ENCODE measurements at regions not wholly inside any gene's neighbourhood (a gene's known extent, or its start where the extent isn't known, plus 50 kb on each side); places are given as distances from the start of the nearest gene placed in this dataset.

GRCh38 chr11:127073621-127074020, 73.1 kb upstream of the KIRREL3 start:
- Mint-ChIP-seq H3K27me3 (ENCODE audit: insufficient read depth) (no peaks in the 10 kb centered on the region), H3K36me3 (ENCODE audit: low read depth) (no peaks in the 10 kb centered on the region)

GRCh38 chr11:127071606-127072005, 71.0 kb upstream of the KIRREL3 start:
- Mint-ChIP-seq H3K9me3 (no peaks in the 10 kb centered on the region), H3K36me3 (ENCODE audit: low read depth) (no peaks in the 10 kb centered on the region), H3K4me3 (no peak overlapping the region), H3K27me3 (ENCODE audit: insufficient read depth) (no peaks in the 10 kb centered on the region), H3K4me1 (ENCODE audit: low read depth) (no peaks in the 10 kb centered on the region), H3K27ac (no peak overlapping the region)
- intact Hi-C loops (cut with micrococcal nuclease): no loop called here
- no peak for DNase-seq (ENCODE audit: low spot score)

More at GRCh38 chr11:127073621-127074020, 73.1 kb upstream of the KIRREL3 start:
- DNase-seq (ENCODE audit: low spot score): no peak
- Mint-ChIP-seq H3K4me3 (no peak overlapping the region), H3K27ac (no peak overlapping the region), H3K4me1 (ENCODE audit: low read depth) (no peaks in the 10 kb centered on the region), H3K9me3 (no peaks in the 10 kb centered on the region)
- intact Hi-C loops (cut with micrococcal nuclease): no loop called here

GRCh38 chr11:127070808-127071207, 70.2 kb upstream of the KIRREL3 start:
- Mint-ChIP-seq H3K27ac (no peak overlapping the region), H3K4me3 (no peak overlapping the region), H3K4me1 (ENCODE audit: low read depth) (no peaks in the 10 kb centered on the region), H3K27me3 (ENCODE audit: insufficient read depth) (no peaks in the 10 kb centered on the region), H3K36me3 (ENCODE audit: low read depth) (no peaks in the 10 kb centered on the region), H3K9me3 (no peaks in the 10 kb centered on the region)
- intact Hi-C loops (cut with micrococcal nuclease): no loop called here
- DNase-seq (ENCODE audit: low spot score): no peak

- no peaks in the 10 kb centered on the region for H3K36me3 Mint-ChIP-seq (ENCODE audit: low read depth)
- no peaks in the 10 kb centered on the region for H3K27me3 Mint-ChIP-seq (ENCODE audit: insufficient read depth)
- H3K4me3 Mint-ChIP-seq: no peak overlapping the region
- H3K4me1 Mint-ChIP-seq (ENCODE audit: low read depth): no peaks in the 10 kb centered on the region
- intact Hi-C loops (cut with micrococcal nuclease): no loop called here
- no peaks in the 10 kb centered on the region for H3K9me3 Mint-ChIP-seq
- no peak overlapping the region for H3K27ac Mint-ChIP-seq
- DNase-seq (ENCODE audit: low spot score): no peak
These were observed 66.0 kb upstream of the KIRREL3 start for GRCh38 chr11:127066401-127067090.

- H3K27me3 Mint-ChIP-seq (ENCODE audit: insufficient read depth): no peaks in the 10 kb centered on the region
- no peaks in the 10 kb centered on the region for H3K4me1 Mint-ChIP-seq (ENCODE audit: low read depth)
- no peak for DNase-seq (ENCODE audit: low spot score)
- no peaks in the 10 kb centered on the region for H3K36me3 Mint-ChIP-seq (ENCODE audit: low read depth)
- H3K4me3 Mint-ChIP-seq: no peak overlapping the region
- intact Hi-C loops (cut with micrococcal nuclease): no loop called here
- no peaks in the 10 kb centered on the region for H3K9me3 Mint-ChIP-seq
- H3K27ac Mint-ChIP-seq: no peak overlapping the region
These were observed 62.7 kb upstream of the KIRREL3 start for GRCh38 chr11:127063241-127063640.

GRCh38 chr11:127061947-127062346, 61.4 kb upstream of the KIRREL3 start:
- Mint-ChIP-seq H3K4me1 (ENCODE audit: low read depth) (no peaks in the 10 kb centered on the region), H3K27me3 (ENCODE audit: insufficient read depth) (no peaks in the 10 kb centered on the region), H3K36me3 (ENCODE audit: low read depth) (no peaks in the 10 kb centered on the region), H3K4me3 (no peak overlapping the region), H3K9me3 (no peaks in the 10 kb centered on the region), H3K27ac (no peak overlapping the region)
- intact Hi-C loops (cut with micrococcal nuclease): no loop called here
- DNase-seq (ENCODE audit: low spot score): no peak

- no peak for DNase-seq (ENCODE audit: low spot score)
- Mint-ChIP-seq H3K27me3 (ENCODE audit: insufficient read depth) (no peaks in the 10 kb centered on the region), H3K9me3 (no peaks in the 10 kb centered on the region), H3K4me1 (ENCODE audit: low read depth) (no peaks in the 10 kb centered on the region), H3K36me3 (ENCODE audit: low read depth) (no peaks in the 10 kb centered on the region), H3K27ac (no peak overlapping the region), H3K4me3 (no peak overlapping the region)
- intact Hi-C loops (cut with micrococcal nuclease): no loop called here
These were observed 59.2 kb upstream of the KIRREL3 start for GRCh38 chr11:127059750-127060149.

GRCh38 chr11:127059286-127059685, 58.7 kb upstream of the KIRREL3 start:
- no peaks in the 10 kb centered on the region for H3K9me3 Mint-ChIP-seq
- H3K4me1 Mint-ChIP-seq (ENCODE audit: low read depth): no peaks in the 10 kb centered on the region
- no peak overlapping the region for H3K4me3 Mint-ChIP-seq
- no peak for DNase-seq (ENCODE audit: low spot score)
- no peaks in the 10 kb centered on the region for H3K36me3 Mint-ChIP-seq (ENCODE audit: low read depth)
- no peaks in the 10 kb centered on the region for H3K27me3 Mint-ChIP-seq (ENCODE audit: insufficient read depth)
- no peak overlapping the region for H3K27ac Mint-ChIP-seq
- intact Hi-C loops (cut with micrococcal nuclease): no loop called here

- H3K9me3 Mint-ChIP-seq: no peaks in the 10 kb centered on the region
- intact Hi-C loops (cut with micrococcal nuclease): no loop called here
- no peak overlapping the region for H3K4me3 Mint-ChIP-seq
- no peaks in the 10 kb centered on the region for H3K36me3 Mint-ChIP-seq (ENCODE audit: low read depth)
- no peak for DNase-seq (ENCODE audit: low spot score)
- H3K27me3 Mint-ChIP-seq (ENCODE audit: insufficient read depth): no peaks in the 10 kb centered on the region
- H3K4me1 Mint-ChIP-seq (ENCODE audit: low read depth): no peaks in the 10 kb centered on the region
- no peak overlapping the region for H3K27ac Mint-ChIP-seq
These were observed 58.0 kb upstream of the KIRREL3 start for GRCh38 chr11:127058524-127058923.

GRCh38 chr11:127057126-127057525, 56.6 kb upstream of the KIRREL3 start:
- H3K27me3 Mint-ChIP-seq (ENCODE audit: insufficient read depth): no peaks in the 10 kb centered on the region
- H3K4me1 Mint-ChIP-seq (ENCODE audit: low read depth): no peaks in the 10 kb centered on the region
- intact Hi-C loops (cut with micrococcal nuclease): no loop called here
- DNase-seq (ENCODE audit: low spot score): no peak
- no peak overlapping the region for H3K27ac Mint-ChIP-seq
- no peaks in the 10 kb centered on the region for H3K9me3 Mint-ChIP-seq
- H3K36me3 Mint-ChIP-seq (ENCODE audit: low read depth): no peaks in the 10 kb centered on the region
- H3K4me3 Mint-ChIP-seq: no peak overlapping the region

- no peaks in the 10 kb centered on the region for H3K36me3 Mint-ChIP-seq (ENCODE audit: low read depth)
- H3K4me1 Mint-ChIP-seq (ENCODE audit: low read depth): no peaks in the 10 kb centered on the region
- no peaks in the 10 kb centered on the region for H3K27me3 Mint-ChIP-seq (ENCODE audit: insufficient read depth)
- no peak overlapping the region for H3K27ac Mint-ChIP-seq
- H3K9me3 Mint-ChIP-seq: no peaks in the 10 kb centered on the region
- H3K4me3 Mint-ChIP-seq: no peak overlapping the region
- DNase-seq (ENCODE audit: low spot score): no peak
- intact Hi-C loops (cut with micrococcal nuclease): no loop called here
These were observed 55.9 kb upstream of the KIRREL3 start for GRCh38 chr11:127056338-127056971.

GRCh38 chr11:127055236-127055635, 54.7 kb upstream of the KIRREL3 start:
- Mint-ChIP-seq H3K27ac (no peak overlapping the region), H3K27me3 (ENCODE audit: insufficient read depth) (no peaks in the 10 kb centered on the region), H3K36me3 (ENCODE audit: low read depth) (no peaks in the 10 kb centered on the region), H3K4me1 (ENCODE audit: low read depth) (no peaks in the 10 kb centered on the region), H3K4me3 (no peak overlapping the region), H3K9me3 (no peaks in the 10 kb centered on the region)
- intact Hi-C loops (cut with micrococcal nuclease): no loop called here
- DNase-seq (ENCODE audit: low spot score): no peak

- no peaks in the 10 kb centered on the region for H3K36me3 Mint-ChIP-seq (ENCODE audit: low read depth)
- H3K4me1 Mint-ChIP-seq (ENCODE audit: low read depth): no peaks in the 10 kb centered on the region
- intact Hi-C loops (cut with micrococcal nuclease): no loop called here
- H3K4me3 Mint-ChIP-seq: no peak overlapping the region
- no peak for DNase-seq (ENCODE audit: low spot score)
- H3K9me3 Mint-ChIP-seq: no peaks in the 10 kb centered on the region
- no peaks in the 10 kb centered on the region for H3K27me3 Mint-ChIP-seq (ENCODE audit: insufficient read depth)
- H3K27ac Mint-ChIP-seq: no peak overlapping the region
These were observed 53.6 kb upstream of the KIRREL3 start for GRCh38 chr11:127054153-127054552.

- no peaks in the 10 kb centered on the region for H3K36me3 Mint-ChIP-seq (ENCODE audit: low read depth)
- DNase-seq (ENCODE audit: low spot score): no peak
- no peak overlapping the region for H3K4me3 Mint-ChIP-seq
- intact Hi-C loops (cut with micrococcal nuclease): no loop called here
- no peaks in the 10 kb centered on the region for H3K4me1 Mint-ChIP-seq (ENCODE audit: low read depth)
- H3K9me3 Mint-ChIP-seq: no peaks in the 10 kb centered on the region
- H3K27me3 Mint-ChIP-seq (ENCODE audit: insufficient read depth): no peaks in the 10 kb centered on the region
- H3K27ac Mint-ChIP-seq: no peak overlapping the region
These were observed 51.8 kb upstream of the KIRREL3 start for GRCh38 chr11:127052404-127052803.

All from activated T-helper 1 cell treated with anti-CD3 and anti-CD28 coated beads, Interleukin-12 subunit alpha, Interleukin-12 subunit beta, Interleukin-2, Interleukin-4 antibody, amounts not matched to agents 30 ng/mL and 10 ng/mL and 1 ng/mL, durations not matched to agents 14 hours and 24 hours and 36 hours (primary cell).